Neural progenitor cell (in vitro differentiated cells): ENCODE measurements at regions not wholly inside any gene's neighbourhood (a gene's known extent, or its start where the extent isn't known, plus 50 kb on each side); places are given as distances from the start of the nearest gene placed in this dataset.

ENCODE experiments used
- DNase-seq: peaks from one replicate; pipeline ENCODE4 v3.0.0-alpha.2; 2016; ENCODE audit warnings: low spot score
- H2AFZ ChIP-seq: fragments of 200-600 bp; sonication (generic); replicated peaks from 2 replicates; pipeline ENCODE4 v1.6.1; 2016; ENCODE audit warnings: antibody characterized with exemption
- H3F3A ChIP-seq: fragments of 200-600 bp; sonication (generic); 2 replicates; pipeline ENCODE4 v1.6.1; 2016; ENCODE audit warnings: antibody characterized with exemption, low read depth
- H3K27ac ChIP-seq: fragments of 200-600 bp; sonication (generic); 2 replicates; pipeline ENCODE4 v1.5.1; 2016; ENCODE audit warnings: mild to moderate bottlenecking
- H3K27me3 ChIP-seq: fragments of 200-600 bp; sonication (generic); 2 replicates; pipeline ENCODE4 v1.6.1; 2016; ENCODE audit warnings: mild to moderate bottlenecking, moderate library complexity
- H3K36me3 ChIP-seq: fragments of 200-600 bp; sonication (generic); 2 replicates; pipeline ENCODE4 v1.5.1; 2016
- H3K4me1 ChIP-seq: fragments of 200-600 bp; sonication (generic); 2 replicates; pipeline ENCODE4 v1.6.1; 2016; ENCODE audit warnings: mixed run types
- H3K4me2 ChIP-seq: fragments of 200-600 bp; sonication (generic); 2 replicates; pipeline ENCODE4 v1.6.1; 2016
- H3K4me3 ChIP-seq: fragments of 200-600 bp; sonication (generic); 2 replicates; pipeline ENCODE4 v1.5.1; 2016
- H3K79me2 ChIP-seq: fragments of 200-600 bp; sonication (generic); 2 replicates; pipeline ENCODE4 v1.6.1; 2016; ENCODE audit warnings: low read depth
- H3K9ac ChIP-seq: fragments of 200-600 bp; sonication (generic); 2 replicates; pipeline ENCODE4 v1.6.1; 2016
- H3K9me3 ChIP-seq: fragments of 200-600 bp; sonication (generic); 2 replicates; pipeline ENCODE4 v1.5.1; 2016; ENCODE audit warnings: low read depth
- H4K20me1 ChIP-seq: fragments of 200-600 bp; sonication (generic); 2 replicates; pipeline ENCODE4 v1.6.1; 2016; ENCODE audit warnings: low read depth
- H3K27ac Mint-ChIP-seq: 3 replicates; pipeline ENCODE4 v1.8.0; 2021; ENCODE audit warnings: mixed read lengths
- H3K27me3 Mint-ChIP-seq: 2 replicates; pipeline ENCODE4 v1.8.0; 2022; ENCODE audit warnings: low read depth, mild to moderate bottlenecking, inconsistent platforms, moderate library complexity, mixed read lengths; ENCODE audit not compliant: insufficient read depth
- H3K36me3 Mint-ChIP-seq: 3 replicates; pipeline ENCODE4 v1.8.0; 2021; ENCODE audit warnings: mixed read lengths
- H3K4me1 Mint-ChIP-seq: 3 replicates; pipeline ENCODE4 v1.8.0; 2021; ENCODE audit warnings: mixed read lengths
- H3K4me3 Mint-ChIP-seq: 3 replicates; pipeline ENCODE4 v1.8.0; 2021; ENCODE audit warnings: mild to moderate bottlenecking, moderate library complexity, mixed read lengths
- H3K9me3 Mint-ChIP-seq: 3 replicates; pipeline ENCODE4 v1.8.0; 2020; ENCODE audit warnings: mixed read lengths
- EZH2 ChIP-seq: fragments of 200-600 bp; sonication (generic); IDR thresholded peaks from 2 replicates; pipeline ENCODE4 v1.6.1; 2017; ENCODE audit warnings: antibody characterized with exemption, mild to moderate bottlenecking, moderate library complexity
- EZH2phosphoT487 ChIP-seq: fragments of 200-600 bp; sonication (generic); IDR thresholded peaks from 2 replicates; pipeline ENCODE4 v1.6.1; 2017; ENCODE audit warnings: antibody characterized with exemption
- TF ChIP-seq, protein P1 (sequence below): fragments of 200-600 bp; sonication (generic); IDR thresholded peaks from 2 replicates; pipeline ENCODE4 v1.5.1; 2017; ENCODE audit warnings: antibody characterized with exemption, mild to moderate bottlenecking

GRCh38 chr6:2353412-2354137, 108.2 kb upstream of the GMDS start:
- H4K20me1 ChIP-seq: no peaks in the 10 kb centered on the region
- TF ChIP-seq, protein P1, sequence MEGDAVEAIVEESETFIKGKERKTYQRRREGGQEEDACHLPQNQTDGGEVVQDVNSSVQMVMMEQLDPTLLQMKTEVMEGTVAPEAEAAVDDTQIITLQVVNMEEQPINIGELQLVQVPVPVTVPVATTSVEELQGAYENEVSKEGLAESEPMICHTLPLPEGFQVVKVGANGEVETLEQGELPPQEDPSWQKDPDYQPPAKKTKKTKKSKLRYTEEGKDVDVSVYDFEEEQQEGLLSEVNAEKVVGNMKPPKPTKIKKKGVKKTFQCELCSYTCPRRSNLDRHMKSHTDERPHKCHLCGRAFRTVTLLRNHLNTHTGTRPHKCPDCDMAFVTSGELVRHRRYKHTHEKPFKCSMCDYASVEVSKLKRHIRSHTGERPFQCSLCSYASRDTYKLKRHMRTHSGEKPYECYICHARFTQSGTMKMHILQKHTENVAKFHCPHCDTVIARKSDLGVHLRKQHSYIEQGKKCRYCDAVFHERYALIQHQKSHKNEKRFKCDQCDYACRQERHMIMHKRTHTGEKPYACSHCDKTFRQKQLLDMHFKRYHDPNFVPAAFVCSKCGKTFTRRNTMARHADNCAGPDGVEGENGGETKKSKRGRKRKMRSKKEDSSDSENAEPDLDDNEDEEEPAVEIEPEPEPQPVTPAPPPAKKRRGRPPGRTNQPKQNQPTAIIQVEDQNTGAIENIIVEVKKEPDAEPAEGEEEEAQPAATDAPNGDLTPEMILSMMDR: peak; percentile 91
- TF ChIP-seq EZH2 (no peak), EZH2phosphoT487 (no peak)

GRCh38 chr6:2351807-2352431, 106.5 kb upstream of the GMDS start:
- Mint-ChIP-seq H3K36me3 (no peaks in the 10 kb centered on the region), H3K27me3 (no peaks in the 10 kb centered on the region), H3K27ac (no peak overlapping the region), H3K9me3 (no peaks in the 10 kb centered on the region), H3K4me1 (peaks cover 10% of the 10 kb centered on the region), H3K4me3 (no peak overlapping the region)
- Histone ChIP-seq H2AFZ (no peak overlapping the region), H3K27me3 (no peaks in the 10 kb centered on the region), H3K4me2 (no peak overlapping the region), H3K4me1 (peaks cover 8% of the 10 kb centered on the region), H3F3A (no peaks in the 10 kb centered on the region), H3K79me2 (no peaks in the 10 kb centered on the region), H3K36me3 (no peaks in the 10 kb centered on the region), H3K9ac (no peak overlapping the region), H3K27ac (no peak overlapping the region), H3K4me3 (no peak overlapping the region), H3K9me3 (no peaks in the 10 kb centered on the region), H4K20me1 (no peaks in the 10 kb centered on the region)
- no peak for DNase-seq
- TF ChIP-seq EZH2 (no peak), EZH2phosphoT487 (no peak)
- TF ChIP-seq, protein P1: no peak

More at GRCh38 chr6:2353412-2354137, 108.2 kb upstream of the GMDS start:
- no peaks in the 10 kb centered on the region for H3F3A ChIP-seq
- Mint-ChIP-seq H3K4me1 (peaks cover 5% of the 10 kb centered on the region), H3K27ac (no peak overlapping the region), H3K9me3 (no peaks in the 10 kb centered on the region), H3K36me3 (no peaks in the 10 kb centered on the region), H3K4me3 (no peak overlapping the region), H3K27me3 (peaks cover 3% of the 10 kb centered on the region)
- H3K79me2 ChIP-seq: no peaks in the 10 kb centered on the region
- no peaks in the 10 kb centered on the region for H3K9me3 ChIP-seq
- H3K4me2 ChIP-seq: no peak overlapping the region
- peak; percentile 75 for DNase-seq
- peaks cover 8% of the 10 kb centered on the region for H3K4me1 ChIP-seq
- no peaks in the 10 kb centered on the region for H3K36me3 ChIP-seq
- no peak overlapping the region for H3K27ac ChIP-seq
- H3K4me3 ChIP-seq: no peak overlapping the region
- no peaks in the 10 kb centered on the region for H3K27me3 ChIP-seq
- H3K9ac ChIP-seq: no peak overlapping the region
- peak overlapping the region; percentile 78 for H2AFZ ChIP-seq

GRCh38 chr6:2351090-2351489, 105.7 kb upstream of the GMDS start:
- Mint-ChIP-seq H3K9me3 (no peaks in the 10 kb centered on the region), H3K4me1 (peaks cover 10% of the 10 kb centered on the region), H3K27ac (no peak overlapping the region), H3K36me3 (no peaks in the 10 kb centered on the region), H3K27me3 (peaks cover 2% of the 10 kb centered on the region), H3K4me3 (no peak overlapping the region)
- Histone ChIP-seq H3K36me3 (no peaks in the 10 kb centered on the region), H3K27ac (no peak overlapping the region), H3K27me3 (no peaks in the 10 kb centered on the region), H3K4me1 (peaks cover 8% of the 10 kb centered on the region), H3K4me2 (no peak overlapping the region), H3K79me2 (no peaks in the 10 kb centered on the region), H3F3A (no peaks in the 10 kb centered on the region), H4K20me1 (no peaks in the 10 kb centered on the region), H3K9ac (no peak overlapping the region), H3K9me3 (no peaks in the 10 kb centered on the region), H2AFZ (no peak overlapping the region), H3K4me3 (no peak overlapping the region)
- TF ChIP-seq EZH2: no peak
- TF ChIP-seq, protein P1: no peak
- no peak for TF ChIP-seq EZH2phosphoT487
- no peak for DNase-seq
